Kasumi-1 (cell line): ENCODE measurements at regions not wholly inside any gene's neighbourhood (a gene's known extent, or its start where the extent isn't known, plus 50 kb on each side); places are given as distances from the start of the nearest gene placed in this dataset.
A peak's percentile ranks its signal among the peaks of the same experiment; 100 is the strongest.

Source experiments
- DNase-seq, 2 experiments: peaks; one replicate each; lab custom pipeline; 2025; lab: John Stamatoyannopoulos, UW

DNA sequence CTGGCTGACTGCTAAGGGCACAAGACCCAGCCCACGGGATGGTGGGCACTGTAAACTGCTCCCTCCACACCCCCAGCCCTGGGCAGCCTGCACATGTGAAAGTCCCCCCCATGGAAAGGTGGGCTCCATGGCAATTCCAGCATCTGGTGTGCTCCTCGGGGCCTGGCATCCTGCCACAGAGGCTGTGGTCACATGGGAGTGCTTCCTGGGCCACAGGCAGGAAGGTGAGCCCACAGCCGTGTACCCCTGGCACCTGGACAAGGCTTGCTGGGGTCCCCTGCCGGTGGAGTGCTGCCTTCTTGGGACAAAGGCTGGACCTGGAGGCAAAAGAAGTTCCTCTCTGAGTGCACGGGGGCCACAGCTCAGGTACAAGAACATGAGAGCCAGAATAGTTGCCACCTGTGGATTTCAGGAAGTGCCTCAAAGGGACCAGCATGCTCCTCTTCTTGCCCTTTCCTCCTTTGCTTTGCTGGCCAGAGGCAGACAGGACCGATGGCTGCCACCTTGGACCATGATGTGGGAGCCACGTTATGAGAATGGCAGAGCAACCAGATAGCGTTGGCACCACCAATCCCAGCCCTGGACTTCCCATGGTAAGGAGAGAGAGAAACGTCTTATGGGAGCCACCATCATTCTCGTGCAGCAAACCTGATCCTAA is 120.2 kb upstream of the MLN start:
- DNase-seq = no peak

DNA sequence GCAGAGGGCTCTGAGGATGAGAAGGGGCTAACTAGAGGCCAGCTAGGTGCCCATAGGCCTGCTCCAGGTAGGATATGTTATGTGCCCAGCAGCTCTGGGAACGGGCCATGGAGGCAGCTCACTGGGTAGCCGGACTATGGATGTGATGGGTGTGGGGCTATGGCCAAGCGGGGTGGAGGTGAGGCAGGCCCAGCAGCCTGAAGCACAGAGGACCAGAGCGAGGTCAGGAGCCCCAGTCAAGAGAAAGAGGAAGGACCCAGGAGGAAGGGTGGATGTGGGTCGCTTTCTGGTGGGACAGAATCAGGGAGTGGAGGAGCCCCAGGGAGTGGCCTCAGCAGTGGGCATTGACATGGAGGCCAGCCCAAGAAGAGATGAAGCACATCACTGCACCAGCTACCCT is 117.9 kb upstream of the MLN start:
- DNase-seq = no peak

DNA sequence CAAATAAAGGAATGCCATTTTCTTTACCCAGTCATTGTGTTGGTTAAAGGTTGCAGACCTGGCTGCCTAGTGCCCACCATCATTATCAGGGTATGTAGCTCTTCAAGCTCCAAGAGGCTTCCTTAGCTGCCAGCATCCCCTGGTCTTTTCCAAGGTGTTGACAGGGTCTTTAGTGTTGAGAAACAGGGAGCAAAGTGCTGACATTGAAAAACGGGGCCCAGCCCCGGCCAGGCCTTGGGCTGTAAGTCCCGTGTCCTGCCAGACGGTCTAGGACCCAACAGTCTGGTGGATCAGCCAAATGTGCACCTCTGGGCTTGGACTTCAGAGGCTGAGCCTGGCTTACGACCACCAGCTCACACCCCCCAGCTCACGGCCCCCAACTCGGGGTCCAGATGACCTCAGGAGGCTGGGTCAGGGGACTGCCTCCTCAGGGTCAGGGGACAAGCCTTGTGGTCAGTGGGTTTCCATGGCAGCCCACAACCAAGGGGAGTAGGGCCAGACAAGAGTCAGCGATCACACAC is 114.4 kb upstream of the MLN start:
- no peak for DNase-seq

GRCh38 chr6:33915134-33915533 is 111.3 kb upstream of the MLN start:
- peak in 1 of 2 experiments; percentile 3 for DNase-seq

DNA sequence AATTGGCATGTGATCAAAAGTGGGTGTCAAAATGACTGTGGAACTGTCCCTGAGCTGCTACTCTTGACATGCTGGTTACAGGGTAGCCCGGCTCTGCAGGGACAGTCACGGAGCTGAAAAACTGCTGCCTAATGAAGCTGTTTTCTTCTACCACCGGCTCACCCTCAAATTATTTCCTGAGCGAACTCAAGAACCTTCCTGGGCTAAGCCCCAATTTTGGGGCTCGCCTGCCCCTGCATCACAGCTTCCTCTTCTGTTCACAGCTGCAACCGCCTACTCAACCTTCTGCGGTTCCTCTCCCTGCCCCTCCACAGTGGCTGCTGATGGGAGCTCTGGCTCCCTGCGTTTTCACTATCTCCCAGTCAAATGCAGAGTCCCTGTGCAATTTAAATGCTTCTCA is 110.8 kb upstream of the MLN start:
- DNase-seq = peak; percentile 75 to 85

GRCh38 chr6:33912195-33912594 is 108.4 kb upstream of the MLN start:
- no peak for DNase-seq

- DNase-seq = no peak
These were observed 107.7 kb upstream of the MLN start for GRCh38 chr6:33911488-33911887.

- no peak for DNase-seq
These were observed 106.8 kb upstream of the MLN start for GRCh38 chr6:33910594-33910993.

- DNase-seq = no peak
These were observed 105.9 kb upstream of the MLN start for GRCh38 chr6:33909737-33910136.

- no peak for DNase-seq
These were observed 104.2 kb upstream of the MLN start for GRCh38 chr6:33908025-33908424.

GRCh38 chr6:33907227-33907626 is 103.4 kb upstream of the MLN start:
- DNase-seq = no peak

- no peak for DNase-seq
These were observed 102.6 kb upstream of the MLN start for GRCh38 chr6:33906439-33906838.

DNA sequence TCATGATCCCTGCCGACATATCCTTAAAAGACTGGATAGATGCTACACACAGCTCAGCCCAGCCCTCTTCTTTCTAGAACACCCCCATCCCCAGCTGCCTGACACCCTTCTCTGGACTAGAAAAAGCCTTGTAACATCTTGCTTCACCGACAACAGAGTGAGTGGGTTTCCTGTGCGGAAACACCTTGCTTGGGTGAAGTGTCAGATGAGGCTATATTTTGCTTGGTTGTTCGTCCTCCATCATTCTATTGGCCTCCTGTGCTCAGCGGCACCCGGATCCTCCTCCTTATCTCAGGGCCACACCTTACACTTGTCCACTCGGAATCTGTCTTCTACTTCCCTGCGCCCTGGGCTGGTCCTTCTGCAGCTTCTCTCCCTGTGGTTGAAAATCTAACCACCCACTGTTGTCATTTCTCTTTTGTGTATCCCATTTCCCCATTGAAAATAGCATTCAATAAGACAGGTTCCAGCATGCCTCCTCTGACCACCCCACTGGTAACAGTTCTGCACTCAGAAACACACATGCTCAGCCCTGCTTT is 101.3 kb upstream of the MLN start:
- peak; percentile 86 to 89 for DNase-seq

DNA sequence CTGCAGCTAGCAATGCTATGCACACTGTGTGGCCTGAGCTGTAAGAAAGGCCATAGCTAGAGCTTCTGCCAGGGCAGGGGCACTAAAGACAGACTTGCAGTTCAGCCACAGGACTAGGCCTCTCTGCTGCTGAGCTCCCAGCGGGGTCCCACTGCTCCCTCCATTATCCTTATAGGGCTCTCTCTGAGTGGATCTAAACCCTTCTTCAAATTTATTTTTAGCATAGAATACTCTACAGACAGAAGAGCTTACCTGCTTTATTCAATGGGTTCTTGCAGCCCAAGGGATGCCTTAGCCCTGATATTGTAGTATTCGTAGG is 100.9 kb upstream of the MLN start:
- no peak for DNase-seq

- peak; percentile 76 to 80 for DNase-seq
These were observed 100.4 kb upstream of the MLN start for GRCh38 chr6:33904050-33904746.

- DNase-seq = no peak
These were observed 99.8 kb upstream of the MLN start for GRCh38 chr6:33903579-33903978.

- no peak for DNase-seq
These were observed 98.7 kb upstream of the MLN start for GRCh38 chr6:33902457-33902853.

GRCh38 chr6:33901822-33902456 is 98.1 kb upstream of the MLN start:
- no peak for DNase-seq

DNA sequence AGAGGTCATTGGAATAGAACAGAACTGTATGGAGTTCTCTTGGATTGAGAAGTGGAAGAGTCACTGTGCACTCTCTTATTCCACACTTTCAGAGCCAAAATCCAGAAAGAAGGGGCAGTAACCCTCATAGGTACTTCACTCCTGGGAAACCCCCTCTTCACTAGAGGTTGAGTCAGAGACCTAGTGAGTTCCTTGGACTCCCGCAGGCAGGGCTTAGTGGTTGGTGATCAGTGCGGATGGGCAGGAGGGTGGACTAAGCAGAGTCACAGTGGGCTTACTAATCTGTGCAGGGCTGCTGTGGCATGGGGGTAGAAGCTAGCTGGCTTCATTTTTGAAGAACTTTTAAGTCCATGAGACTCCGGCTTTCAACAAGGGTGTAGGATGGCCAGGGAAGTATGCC is 95.0 kb upstream of the MLN start:
- DNase-seq = no peak

- DNase-seq = no peak
These were observed 93.5 kb upstream of the MLN start for GRCh38 chr6:33897189-33897780.

GRCh38 chr6:33896391-33897188 is 92.8 kb upstream of the MLN start:
- no peak for DNase-seq

DNA sequence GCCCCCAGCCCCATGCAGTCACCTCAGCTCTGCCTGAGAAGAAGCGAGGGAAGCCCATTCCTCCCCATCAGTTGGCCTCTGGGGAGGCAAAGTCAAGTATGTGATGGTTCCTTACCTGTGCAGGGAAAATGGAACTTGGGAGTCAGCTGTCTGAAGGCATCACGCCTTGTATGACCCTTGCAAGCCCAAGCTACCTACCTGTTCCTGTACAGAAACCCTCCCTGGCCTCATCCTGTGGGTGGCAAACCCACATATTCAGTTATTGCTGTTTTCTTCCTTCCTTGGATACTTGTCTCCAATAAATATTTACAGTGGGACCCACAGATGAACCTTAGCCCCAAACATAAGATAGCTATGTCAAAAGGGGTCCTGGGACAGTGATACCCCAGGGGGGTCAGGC is 92.2 kb upstream of the MLN start:
- DNase-seq = no peak
